ENCODE measurements at regions not wholly inside any gene's neighbourhood (a gene's known extent, or its start where the extent isn't known, plus 50 kb on each side); places are given as distances from the start of the nearest gene placed in this dataset.
"Not testable (repeated sequence)": the region's sequence is repeated elsewhere in the genome, so short reads cannot be mapped to it uniquely, and the experiment has no call there.

GRCh38 chr1:206307442-206307841 is 104.1 kb downstream of the SRGAP2 start:
- TF ChIP-seq EZH2 (IDR thresholded peaks at IDR 0.05; ENCODE audit: insufficient read depth, poor library complexity, severe bottlenecking); EZH2phosphoT487 (IDR thresholded peaks at IDR 0.05; ENCODE audit: insufficient read depth, low read depth): not testable (repeated sequence)

Data from GM23248 (cell line).